ENCODE measurements at regions not wholly inside any gene's neighbourhood (a gene's known extent, or its start where the extent isn't known, plus 50 kb on each side); places are given as distances from the start of the nearest gene placed in this dataset.

GRCh38 chr4:44071959-44072955 lies 376.4 kb downstream of the KCTD8 start:
- TF ChIP-seq CTCF (IDR thresholded peaks at IDR 0.05; ENCODE audit: insufficient read depth, low read depth, low read length) (no peak), EZH2 (IDR thresholded peaks at IDR 0.05; ENCODE audit: insufficient read depth, low read length) (no peak)
